ENCODE measurements at regions not wholly inside any gene's neighbourhood (a gene's known extent, or its start where the extent isn't known, plus 50 kb on each side); places are given as distances from the start of the nearest gene placed in this dataset.

- DNase-seq (ENCODE audit: low read depth): no peak
These were observed 127.5 kb upstream of the IRX4 start for GRCh38 chr5:2009986-2010914.

DNA sequence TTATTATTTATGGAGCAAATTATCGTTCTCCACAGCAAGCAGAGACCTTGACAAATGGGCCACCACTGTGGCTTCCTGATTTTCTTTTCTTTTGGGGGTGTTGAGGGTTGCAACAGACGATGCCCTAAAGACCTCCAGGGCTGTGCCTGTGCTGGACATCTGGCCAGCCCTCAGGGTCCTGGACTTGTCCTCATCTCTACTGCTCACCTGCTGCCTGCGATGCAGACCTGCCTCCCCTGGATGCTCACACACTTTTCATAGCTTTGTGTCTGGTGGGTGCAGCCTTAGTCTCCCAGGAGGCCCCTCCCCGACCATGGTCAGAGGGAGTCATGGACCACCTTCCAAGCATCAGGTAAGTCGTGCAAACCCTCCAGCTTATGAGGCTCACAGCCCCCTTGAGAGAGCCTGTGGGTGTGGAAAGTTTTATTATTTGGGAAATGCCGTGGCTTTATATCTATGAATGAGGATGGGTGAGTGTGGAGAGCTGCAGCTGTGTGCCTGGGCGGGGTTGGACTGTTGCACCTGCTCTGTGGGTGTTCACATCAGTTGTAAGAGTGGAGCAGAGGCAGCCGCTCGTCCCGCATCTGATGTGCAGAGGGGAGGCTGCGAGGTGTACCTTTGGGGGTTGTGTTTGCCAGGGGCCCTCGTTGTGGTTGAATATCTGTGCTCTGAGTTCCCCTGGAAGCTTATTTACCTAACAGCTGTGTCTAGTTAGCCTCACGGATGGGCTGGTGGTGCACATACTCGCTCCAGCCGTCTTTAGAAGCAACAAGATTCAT is 126.3 kb upstream of the IRX4 start:
- DNase-seq (ENCODE audit: low read depth): no peak

- no peak for DNase-seq (ENCODE audit: low read depth)
These were observed 125.3 kb upstream of the IRX4 start for GRCh38 chr5:2007878-2008501.

DNA sequence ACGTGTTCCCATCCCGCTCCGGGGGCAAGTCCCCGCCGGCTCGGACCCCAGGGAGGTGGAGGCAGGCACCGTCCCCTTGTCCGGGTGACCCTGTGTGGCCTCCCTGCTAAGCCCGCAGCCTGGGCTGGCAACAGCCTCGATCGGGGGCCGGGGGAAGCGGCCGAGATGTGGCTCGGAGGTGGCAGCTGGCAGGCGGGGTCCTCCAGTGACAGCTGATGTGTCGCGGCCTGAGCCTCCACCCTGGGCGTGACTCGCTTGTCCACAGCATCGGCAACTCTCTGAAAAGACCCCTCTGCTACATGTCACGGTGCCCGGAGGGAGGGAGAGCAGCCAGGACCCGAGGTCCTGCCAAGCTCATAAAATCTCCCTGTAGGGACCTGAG is 124.8 kb upstream of the IRX4 start:
- DNase-seq (ENCODE audit: low read depth): no peak

GRCh38 chr5:2006971-2007291 is 124.2 kb upstream of the IRX4 start:
- no peak for DNase-seq (ENCODE audit: low read depth)

DNA sequence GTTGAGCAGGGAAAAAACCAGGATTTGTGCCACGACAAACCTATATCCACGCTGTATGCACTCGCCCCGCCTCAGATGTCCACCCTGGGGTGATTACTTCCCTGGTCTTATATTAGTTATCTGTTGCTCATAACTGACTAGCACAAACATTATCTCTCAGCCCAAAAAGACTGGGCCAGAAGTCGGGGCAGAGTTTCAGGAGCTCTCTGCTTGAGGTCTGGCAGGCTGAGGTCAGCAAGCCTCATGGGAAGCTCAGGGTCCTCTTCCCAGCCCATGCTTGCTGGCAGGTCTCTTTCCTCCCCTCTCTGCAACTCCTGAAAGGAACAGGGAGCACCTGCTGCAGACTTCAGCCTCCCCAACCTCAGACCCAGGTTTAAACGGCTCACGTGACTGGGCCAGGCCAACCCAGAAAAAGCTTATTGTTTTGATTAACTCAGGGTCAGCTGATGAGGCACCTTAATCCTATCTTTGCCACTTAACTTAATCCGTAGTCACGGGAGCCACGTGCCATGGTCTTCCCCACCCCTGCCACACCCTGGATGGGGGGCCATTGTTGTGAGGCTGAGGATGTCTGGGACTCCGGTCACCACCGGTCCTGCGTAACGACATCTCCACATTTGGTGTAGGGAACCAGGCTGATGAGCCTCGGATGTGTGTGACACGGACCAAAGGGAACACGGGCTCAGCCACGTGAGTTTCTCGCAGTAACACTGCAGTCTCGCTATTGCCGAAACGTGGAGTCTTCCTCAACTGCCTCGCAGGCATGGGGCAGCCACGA is 123.7 kb upstream of the IRX4 start:
- no peak for DNase-seq (ENCODE audit: low read depth)

DNA sequence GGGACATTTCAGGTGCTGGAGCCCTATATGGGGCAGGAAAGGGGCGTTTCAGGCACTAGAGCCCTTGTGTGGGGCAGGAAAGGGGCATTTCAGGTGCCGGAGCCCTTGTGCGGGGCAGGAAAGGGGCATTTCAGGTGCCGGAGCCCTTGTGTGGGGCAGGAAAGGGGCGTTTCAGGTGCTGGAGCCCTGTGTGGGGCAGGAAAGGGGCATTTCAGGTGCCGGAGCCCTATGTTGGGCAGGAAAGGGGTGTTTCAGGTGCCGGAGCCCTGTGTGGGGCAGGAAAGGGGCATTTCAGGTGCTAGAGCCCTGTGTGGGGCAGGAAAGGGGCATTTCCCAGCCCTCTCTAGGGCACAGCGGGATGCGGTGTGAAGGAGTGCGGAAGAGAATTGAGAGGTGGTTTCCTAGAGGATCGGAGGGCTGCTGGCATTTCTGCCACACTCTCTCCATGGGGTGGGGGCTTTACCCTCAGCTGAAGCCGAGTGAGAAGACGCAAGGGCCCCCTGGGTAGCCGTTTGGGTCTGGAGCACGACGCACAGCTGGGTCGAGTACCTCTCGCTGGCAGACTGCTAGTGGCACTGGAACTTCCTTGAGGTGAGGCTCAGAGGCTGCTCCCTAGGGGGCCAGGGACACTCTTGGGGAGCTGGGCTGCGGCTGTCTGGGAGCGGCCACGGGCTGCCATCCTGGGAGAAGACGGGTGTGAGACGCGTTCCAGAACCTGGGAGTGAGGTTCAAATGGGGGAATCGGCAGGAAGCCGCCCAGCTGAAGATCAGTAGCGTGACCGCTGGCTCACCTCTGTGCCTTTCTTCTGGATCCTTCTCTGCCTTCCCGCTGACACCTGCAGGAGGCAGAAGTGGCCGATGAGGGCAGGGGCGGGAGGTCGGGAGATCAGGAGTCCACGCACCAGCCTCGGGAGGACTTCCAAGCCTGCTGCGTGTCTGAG is 122.6 kb upstream of the IRX4 start:
- no peak for DNase-seq (ENCODE audit: low read depth)

- no peak for DNase-seq (ENCODE audit: low read depth)
These were observed 121.1 kb upstream of the IRX4 start for GRCh38 chr5:2003690-2004365.

DNA sequence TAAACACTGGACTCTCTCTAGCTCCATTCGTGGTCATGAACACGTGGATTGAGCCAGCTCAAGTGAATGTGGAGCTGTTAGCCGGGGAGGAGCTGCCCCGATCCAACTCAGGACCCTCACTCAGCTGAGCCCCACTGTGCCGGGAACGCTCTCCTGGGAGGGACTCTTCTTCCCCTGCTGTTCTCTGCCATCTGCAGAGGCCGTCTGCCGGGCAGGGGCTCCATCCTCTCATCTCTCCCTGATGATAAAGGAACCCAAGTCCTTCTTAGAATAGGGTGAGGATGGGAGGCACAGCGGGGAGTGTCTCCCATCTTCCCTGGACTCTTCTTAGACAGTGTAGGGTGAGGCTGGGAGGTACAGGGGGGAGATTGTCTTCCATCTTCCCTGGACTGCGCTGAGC is 120.5 kb upstream of the IRX4 start:
- DNase-seq (ENCODE audit: low read depth): no peak

DNA sequence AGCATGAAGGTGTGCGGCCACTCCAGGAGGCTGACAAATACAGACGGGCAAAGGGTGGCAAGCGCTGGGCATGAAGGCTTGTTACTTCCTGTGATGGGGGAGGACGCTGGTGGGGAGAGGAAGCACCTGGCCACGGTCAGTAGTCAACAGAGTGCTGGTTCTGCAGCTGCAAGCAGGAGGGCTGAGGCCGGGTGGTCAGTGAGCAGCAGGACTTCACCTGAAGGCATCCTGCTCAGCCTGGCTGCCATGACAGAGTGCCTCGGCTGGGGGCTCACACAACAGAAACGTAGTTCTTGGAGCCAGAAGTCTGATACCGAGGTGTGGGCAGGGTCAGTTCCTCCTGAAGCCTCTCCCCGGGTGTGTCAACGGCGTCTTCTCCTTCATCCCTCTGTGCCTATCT is 118.6 kb upstream of the IRX4 start:
- no peak for DNase-seq (ENCODE audit: low read depth)

DNA sequence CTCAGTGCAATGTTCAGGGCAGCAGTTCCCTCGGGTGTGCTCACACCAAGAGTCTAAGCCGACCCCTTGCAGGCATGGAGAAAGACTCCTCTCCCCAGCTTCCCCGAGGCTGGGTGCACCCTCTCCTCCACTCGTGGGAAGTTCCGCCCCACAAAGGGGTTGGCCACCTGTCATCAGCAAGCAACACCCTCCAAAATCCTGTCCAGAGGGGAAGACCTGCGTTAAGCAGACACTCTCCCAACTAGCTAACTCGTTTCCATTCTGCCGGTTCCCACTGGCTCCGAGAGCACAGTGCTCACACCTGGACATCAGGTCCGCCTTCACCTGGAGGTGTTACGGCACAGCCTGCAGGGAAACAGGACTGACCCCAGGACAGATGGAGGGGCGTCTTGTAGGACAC is 117.9 kb upstream of the IRX4 start:
- DNase-seq (ENCODE audit: low read depth): no peak

GRCh38 chr5:1999794-2000193 is 117.1 kb upstream of the IRX4 start:
- no peak for DNase-seq (ENCODE audit: low read depth)

- no peak for DNase-seq (ENCODE audit: low read depth)
These were observed 116.1 kb upstream of the IRX4 start for GRCh38 chr5:1998716-1999317.

DNA sequence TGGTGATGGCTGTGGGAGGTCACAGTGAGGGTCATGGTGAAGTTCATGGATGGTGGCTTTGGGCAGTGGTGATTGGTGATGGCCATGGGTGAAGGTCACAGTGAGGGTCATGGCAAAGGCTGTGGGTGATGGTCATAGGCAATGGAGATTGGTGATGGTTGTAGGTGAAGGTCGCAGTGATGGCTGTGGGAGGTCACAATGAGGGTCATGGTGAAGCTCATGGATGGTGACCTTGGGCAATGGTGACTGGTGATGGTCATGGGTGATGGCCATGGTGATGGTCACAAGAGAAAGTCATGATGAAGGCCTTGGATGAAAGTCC is 115.6 kb upstream of the IRX4 start:
- DNase-seq (ENCODE audit: low read depth): no peak

GRCh38 chr5:1997640-1998347 is 115.1 kb upstream of the IRX4 start:
- no peak for DNase-seq (ENCODE audit: low read depth)

DNA sequence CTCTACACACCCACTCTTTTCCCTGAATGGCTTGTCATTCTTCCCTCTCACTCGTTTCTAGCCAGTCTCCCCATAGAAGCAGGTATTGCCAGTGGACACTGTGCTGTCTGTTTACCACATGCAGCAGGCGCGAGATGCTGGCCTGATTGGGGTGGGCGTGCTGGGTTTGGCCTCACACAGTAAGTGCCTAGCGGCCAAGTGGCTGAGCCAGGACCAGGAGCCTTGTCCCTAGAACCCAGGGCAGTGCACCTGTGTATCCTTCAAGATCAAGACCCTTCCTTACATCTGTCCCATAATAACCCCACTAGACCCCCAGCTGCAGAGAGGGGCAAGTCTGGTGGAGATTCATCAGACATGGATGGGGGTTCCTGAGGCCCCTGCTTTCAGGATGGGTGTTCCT is 112.8 kb upstream of the IRX4 start:
- no peak for DNase-seq (ENCODE audit: low read depth)

DNA sequence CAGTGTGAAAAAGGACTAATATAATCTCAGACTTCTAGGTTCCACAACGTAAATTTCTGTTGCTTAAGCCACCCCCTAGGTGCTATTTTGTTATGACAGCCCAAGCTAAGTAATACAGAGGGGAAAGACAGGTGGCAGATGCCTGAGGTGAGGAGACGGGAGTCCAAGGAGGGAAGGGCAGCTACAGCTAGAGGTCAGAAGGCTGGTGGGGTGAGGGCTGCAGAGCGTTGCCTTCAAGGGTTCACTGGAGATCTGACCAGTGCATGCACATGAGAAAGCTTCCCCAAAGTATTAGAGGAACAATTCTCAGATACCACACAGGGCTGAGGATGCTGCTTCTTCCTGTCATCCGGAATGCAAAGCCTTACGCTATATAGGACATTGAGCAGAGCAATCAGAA is 104.7 kb upstream of the IRX4 start:
- DNase-seq (ENCODE audit: low read depth): no peak

DNA sequence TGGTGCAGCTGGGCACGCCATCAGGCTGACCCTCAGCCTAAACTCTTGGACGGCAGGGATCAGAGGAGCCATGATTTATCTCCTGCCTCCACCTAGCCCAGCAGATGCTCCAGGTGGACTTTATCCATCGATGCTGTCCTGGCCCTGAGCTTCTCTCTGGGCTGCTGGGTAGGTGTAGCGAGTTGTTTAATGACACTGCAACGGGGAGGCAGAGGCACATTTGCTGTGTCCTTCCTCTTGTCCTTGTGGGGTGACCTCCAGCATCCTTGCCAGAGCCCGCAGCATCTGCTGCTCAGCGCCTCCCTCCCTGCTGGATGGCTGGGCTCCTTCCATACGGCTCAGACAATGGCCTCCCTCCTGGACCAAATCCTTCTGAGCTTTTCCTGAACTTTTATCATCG is 103.1 kb upstream of the IRX4 start:
- no peak for DNase-seq (ENCODE audit: low read depth)

DNA sequence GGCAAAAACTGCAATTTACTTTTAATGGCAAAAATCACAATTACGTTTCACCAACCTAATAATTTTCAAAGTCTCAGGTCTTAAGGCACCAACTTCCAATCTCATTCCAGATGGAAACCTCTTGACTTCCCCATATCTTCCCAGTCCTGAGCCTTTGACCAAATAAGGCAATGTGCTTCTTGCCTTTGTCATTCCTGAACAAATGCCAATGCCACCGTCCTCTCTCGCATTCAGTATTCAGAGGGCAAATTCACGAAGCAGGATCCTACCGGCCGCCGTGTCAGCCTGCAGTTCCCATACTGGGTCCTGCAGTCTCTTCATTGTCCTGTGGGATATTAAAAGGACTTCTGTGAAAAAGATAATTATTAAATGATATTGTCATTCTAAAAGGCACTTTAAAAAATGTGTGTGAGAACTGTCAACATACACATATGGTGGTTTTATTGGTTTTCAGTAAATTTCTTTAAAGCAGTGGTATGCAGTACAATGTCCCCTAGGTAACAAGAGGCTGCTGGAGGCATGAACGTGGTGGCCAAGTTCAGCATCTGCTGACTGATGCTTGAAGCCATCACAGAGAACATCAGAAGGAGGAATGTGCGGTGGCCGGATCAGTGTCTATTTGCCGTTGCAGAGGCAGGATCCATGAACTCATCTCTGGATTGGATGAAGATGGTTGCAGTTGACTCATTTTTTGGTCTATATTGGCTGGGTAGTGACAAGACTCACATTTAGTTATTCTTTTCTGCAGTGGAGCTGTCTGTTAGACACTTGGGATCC is 101.4 kb upstream of the IRX4 start:
- no peak for DNase-seq (ENCODE audit: low read depth)
